GM23338 (cell line): ENCODE measurements at regions not wholly inside any gene's neighbourhood (a gene's known extent, or its start where the extent isn't known, plus 50 kb on each side); places are given as distances from the start of the nearest gene placed in this dataset.

Experiments used
- ATAC-seq: fragments of 200-7000 bp; cut with Tn5 transposase; 3 replicates; pipeline ENCODE4 v1.9.1; 2020
- DNase-seq: peaks from one replicate; pipeline ENCODE4 v3.0.0-alpha.2; 2015; ENCODE audit warnings: low spot score
- H2AFZ ChIP-seq: fragments of 200-600 bp; sonication (generic); 2 replicates; pipeline ENCODE4 v1.8.0; 2016; ENCODE audit warnings: antibody characterized with exemption, mild to moderate bottlenecking, moderate library complexity
- H3F3A ChIP-seq: fragments of 200-600 bp; sonication (generic); replicated peaks from 2 replicates; pipeline ENCODE4 v1.8.0; 2017; ENCODE audit warnings: antibody characterized with exemption, mixed run types, low read depth
- H3K27ac ChIP-seq: fragments of 200-600 bp; sonication (generic); 2 replicates; pipeline ENCODE4 v1.6.1; 2016; ENCODE audit warnings: low read depth
- H3K27me3 ChIP-seq: fragments of 200-600 bp; sonication (generic); 2 replicates; pipeline ENCODE4 v1.8.0; 2016; ENCODE audit warnings: mild to moderate bottlenecking, mixed run types, moderate library complexity; ENCODE audit not compliant: insufficient read depth
- H3K36me3 ChIP-seq: fragments of 200-600 bp; sonication (generic); 2 replicates; pipeline ENCODE4 v1.8.0; 2016; ENCODE audit warnings: mild to moderate bottlenecking; ENCODE audit not compliant: insufficient read depth
- H3K4me1 ChIP-seq: fragments of 200-600 bp; sonication (generic); 2 replicates; pipeline ENCODE4 v1.8.0; 2016; ENCODE audit warnings: mild to moderate bottlenecking, moderate library complexity; ENCODE audit not compliant: insufficient read depth
- H3K4me2 ChIP-seq: fragments of 200-600 bp; sonication (generic); 2 replicates; pipeline ENCODE4 v1.7.1; 2017; ENCODE audit warnings: mixed run types
- H3K4me3 ChIP-seq: fragments of 200-600 bp; sonication (generic); 2 replicates; pipeline ENCODE4 v1.6.1; 2016; ENCODE audit warnings: mixed run types
- H3K79me2 ChIP-seq: fragments of 200-600 bp; sonication (generic); replicated peaks from 2 replicates; pipeline ENCODE4 v1.8.0; 2017; ENCODE audit warnings: mild to moderate bottlenecking; ENCODE audit not compliant: insufficient read depth
- H3K9me2 ChIP-seq: fragments of 200-600 bp; sonication (generic); 2 replicates; pipeline ENCODE4 v1.8.0; 2017; ENCODE audit not compliant: insufficient read depth
- H4K20me1 ChIP-seq: fragments of 200-600 bp; sonication (generic); replicated peaks from 2 replicates; pipeline ENCODE4 v1.8.0; 2017; ENCODE audit warnings: mild to moderate bottlenecking; ENCODE audit not compliant: insufficient read depth
- H3K27ac Mint-ChIP-seq: 2 replicates; pipeline ENCODE4 v1.8.0; 2020; ENCODE audit warnings: inconsistent platforms, mild to moderate bottlenecking, moderate library complexity, mixed read lengths
- H3K27me3 Mint-ChIP-seq: 3 replicates; pipeline ENCODE4 v1.8.0; 2022; ENCODE audit warnings: low read depth, mild to moderate bottlenecking, moderate library complexity, mixed read lengths, inconsistent platforms; ENCODE audit not compliant: insufficient read depth, poor library complexity
- H3K36me3 Mint-ChIP-seq: 3 replicates; pipeline ENCODE4 v1.8.0; 2021; ENCODE audit warnings: low read depth, mild to moderate bottlenecking, inconsistent platforms, moderate library complexity, mixed read lengths
- H3K4me1 Mint-ChIP-seq: 3 replicates; pipeline ENCODE4 v1.8.0; 2020; ENCODE audit warnings: mild to moderate bottlenecking, inconsistent platforms, mixed read lengths
- H3K4me3 Mint-ChIP-seq: 3 replicates; pipeline ENCODE4 v1.8.0; 2021; ENCODE audit warnings: moderate library complexity, mild to moderate bottlenecking, inconsistent platforms, mixed read lengths
- H3K9me3 Mint-ChIP-seq: 3 replicates; pipeline ENCODE4 v1.8.0; 2020; ENCODE audit warnings: moderate library complexity, mild to moderate bottlenecking, inconsistent platforms, mixed read lengths
- CREB1 ChIP-seq: fragments of 250-450 bp; sonication (Bioruptor Pico); IDR thresholded peaks from 2 replicates; pipeline ENCODE4 v1.5.0; 2020; ENCODE audit warnings: low read depth, mild to moderate bottlenecking, moderate library complexity
- CTCF ChIP-seq, 2 experiments: fragments of 200-600 bp in 1 of 2; sonication (generic) in 1 of 2; conservative IDR thresholded peaks; 2 replicates each; pipeline versions ENCODE4 v1.5.1 to v1.6.1; 2016 to 2017; ENCODE audit warnings: antibody characterized with exemption in 2 of 2, low read depth in 2 of 2, mild to moderate bottlenecking in 2 of 2, moderate library complexity in 1 of 2
- ETS1 ChIP-seq: IDR thresholded peaks from 2 replicates; pipeline ENCODE4 v1.6.1; 2016; ENCODE audit warnings: antibody characterized with exemption
- EZH2 ChIP-seq: fragments of 200-600 bp; sonication (generic); IDR thresholded peaks from one replicate; pipeline ENCODE4 v1.8.0; 2017; ENCODE audit warnings: antibody characterized with exemption, mild to moderate bottlenecking, low read depth; ENCODE audit not compliant: unreplicated experiment
- EZH2phosphoT487 ChIP-seq: fragments of 200-600 bp; sonication (generic); IDR thresholded peaks from one replicate; pipeline ENCODE4 v1.8.1; 2018; ENCODE audit warnings: antibody characterized with exemption; ENCODE audit not compliant: unreplicated experiment
- JUNB ChIP-seq: IDR thresholded peaks from one replicate; pipeline ENCODE4 v1.6.1; 2016; ENCODE audit warnings: antibody characterized with exemption; ENCODE audit not compliant: unreplicated experiment
- NANOG ChIP-seq: IDR thresholded peaks from 2 replicates; pipeline ENCODE4 v1.6.1; 2016; ENCODE audit warnings: antibody characterized with exemption, borderline replicate concordance
- POLR2AphosphoS5 ChIP-seq: IDR thresholded peaks from 2 replicates; pipeline ENCODE4 v1.6.1; 2016; ENCODE audit warnings: antibody characterized with exemption, low read depth
- REST ChIP-seq: IDR thresholded peaks from one replicate; pipeline ENCODE4 v1.6.1; 2018; ENCODE audit warnings: antibody characterized with exemption; ENCODE audit not compliant: unreplicated experiment
- STAT1 ChIP-seq: IDR thresholded peaks from one replicate; pipeline ENCODE4 v1.6.1; 2016; ENCODE audit warnings: antibody characterized with exemption; ENCODE audit not compliant: unreplicated experiment
- ZNF114 ChIP-seq: fragments of 250-450 bp; sonication (Bioruptor Pico); IDR thresholded peaks from 2 replicates; pipeline ENCODE4 v1.5.0; 2020; ENCODE audit warnings: mild to moderate bottlenecking, moderate library complexity
- ZNF331 ChIP-seq: fragments of 250-450 bp; sonication (Bioruptor Pico); IDR thresholded peaks from 2 replicates; pipeline ENCODE4 v1.5.0; 2020; ENCODE audit warnings: low read depth, mild to moderate bottlenecking, moderate library complexity
- ZNF462 ChIP-seq: fragments of 250-450 bp; sonication (Bioruptor Pico); IDR thresholded peaks from 2 replicates; pipeline ENCODE4 v1.5.0; 2020; ENCODE audit warnings: mild to moderate bottlenecking, moderate library complexity

GRCh38 chr3:101962055-101962454, 112.7 kb downstream of the NFKBIZ start:
- TF ChIP-seq ZNF462 (CRISPR knock-in tag) (no peak), NANOG (no peak), JUNB (no peak), ETS1 (no peak), REST (no peak), EZH2 (no peak), ZNF331 (no peak), POLR2AphosphoS5 (no peak), CREB1 (CRISPR knock-in tag) (no peak), CTCF (conservative IDR thresholded peaks at IDR 0.05; ENCODE audit: low read depth in 2 of 2) (no peak), ZNF114 (no peak), EZH2phosphoT487 (no peak), STAT1 (no peak)
- H2AFZ ChIP-seq: no peak overlapping the region
- Mint-ChIP-seq H3K27me3 (no peaks in the 10 kb centered on the region), H3K4me1 (no peaks in the 10 kb centered on the region), H3K9me3 (no peaks in the 10 kb centered on the region), H3K36me3 (no peaks in the 10 kb centered on the region), H3K27ac (no peak overlapping the region), H3K4me3 (no peak overlapping the region)
- no peaks in the 10 kb centered on the region for H3K27me3 ChIP-seq
- H4K20me1 ChIP-seq: no peaks in the 10 kb centered on the region
- H3K4me3 ChIP-seq: no peak overlapping the region
- H3K4me1 ChIP-seq: no peaks in the 10 kb centered on the region
- no peak overlapping the region for H3K27ac ChIP-seq
- H3K36me3 ChIP-seq: no peaks in the 10 kb centered on the region
- ATAC-seq (no peak), DNase-seq (no peak)
- H3K9me2 ChIP-seq: no peaks in the 10 kb centered on the region
- no peak overlapping the region for H3K4me2 ChIP-seq
- H3F3A ChIP-seq: no peaks in the 10 kb centered on the region
- H3K79me2 ChIP-seq: no peaks in the 10 kb centered on the region
